HG03571 (cell line): ENCODE measurements at regions not wholly inside any gene's neighbourhood (a gene's known extent, or its start where the extent isn't known, plus 50 kb on each side); places are given as distances from the start of the nearest gene placed in this dataset.
A peak's percentile ranks its signal among the peaks of the same experiment; 100 is the strongest.

ENCODE experiments used
- ATAC-seq: cut with Tn5 transposase; IDR thresholded peaks from one replicate; pipeline ENCODE4 v1.9.1; 2021; ENCODE audit not compliant: unreplicated experiment

DNA sequence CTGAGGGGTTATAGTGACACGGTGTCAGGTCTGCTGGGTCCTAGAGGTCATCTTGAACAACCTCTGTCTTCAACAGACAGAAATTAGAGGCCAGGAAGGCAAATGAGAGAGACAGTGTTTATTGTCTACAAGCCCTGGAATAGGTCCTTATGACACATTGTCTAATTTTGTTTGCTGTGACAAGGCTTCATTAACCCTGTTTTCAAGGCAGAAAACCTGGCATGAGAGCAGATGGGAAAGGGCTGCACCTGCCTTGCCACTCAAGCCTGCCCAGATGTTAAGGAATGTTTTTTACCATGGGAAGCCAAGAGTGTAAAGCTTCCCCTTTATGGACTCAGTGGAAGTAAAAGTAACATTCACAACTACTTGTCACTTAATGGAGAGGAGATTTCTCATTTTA is 275.3 kb downstream of the KCNS3 start:
- no peak for ATAC-seq

GRCh38 chr2:18151237-18151636 is 272.8 kb downstream of the KCNS3 start:
- no peak for ATAC-seq

GRCh38 chr2:18149660-18150246 is 271.3 kb downstream of the KCNS3 start:
- peak; percentile 77 for ATAC-seq

GRCh38 chr2:18136881-18137475 is 258.5 kb downstream of the KCNS3 start:
- no peak for ATAC-seq

GRCh38 chr2:18133310-18133709 is 254.8 kb downstream of the KCNS3 start:
- no peak for ATAC-seq

DNA sequence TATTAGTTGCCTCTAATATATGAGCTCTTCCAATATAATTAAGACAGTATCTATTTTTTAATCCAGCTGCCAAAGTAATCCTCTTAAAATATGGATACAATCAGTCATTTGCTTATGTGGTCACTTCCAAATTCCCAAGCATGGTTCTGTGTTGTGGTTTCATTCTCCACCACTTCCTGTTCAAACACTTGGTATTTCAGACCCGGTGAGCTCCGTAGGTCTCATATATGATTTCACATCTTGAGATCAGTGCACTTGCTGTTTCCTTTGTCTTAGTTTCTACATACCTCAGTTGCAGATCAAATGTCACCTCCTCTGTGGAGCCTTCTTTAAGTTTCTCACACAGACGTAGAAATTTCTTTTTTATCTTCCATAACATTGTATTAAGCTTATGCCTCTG is 254.2 kb downstream of the KCNS3 start:
- no peak for ATAC-seq

- ATAC-seq: no peak
Measured at GRCh38 chr2:18131761-18132160, 253.3 kb downstream of the KCNS3 start.

DNA sequence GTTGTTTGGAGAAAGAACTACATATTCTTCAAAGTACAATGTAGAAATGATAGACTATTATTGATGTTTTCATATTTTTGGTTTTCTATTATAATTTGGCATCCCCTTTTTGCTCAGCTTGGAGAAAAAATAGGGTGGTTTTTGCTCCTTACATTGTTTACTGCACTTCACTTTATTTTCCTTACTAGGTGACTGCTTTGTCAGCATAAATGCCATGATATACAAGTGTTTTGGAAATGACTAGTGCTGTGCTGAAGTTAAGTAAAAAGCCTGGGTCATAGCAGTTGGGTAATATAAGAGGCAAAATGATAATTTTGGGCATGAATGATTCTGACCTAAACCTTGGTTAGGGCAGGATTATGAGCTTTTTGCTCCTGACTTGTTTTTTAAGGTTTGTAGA is 250.9 kb downstream of the KCNS3 start:
- ATAC-seq: no peak

DNA sequence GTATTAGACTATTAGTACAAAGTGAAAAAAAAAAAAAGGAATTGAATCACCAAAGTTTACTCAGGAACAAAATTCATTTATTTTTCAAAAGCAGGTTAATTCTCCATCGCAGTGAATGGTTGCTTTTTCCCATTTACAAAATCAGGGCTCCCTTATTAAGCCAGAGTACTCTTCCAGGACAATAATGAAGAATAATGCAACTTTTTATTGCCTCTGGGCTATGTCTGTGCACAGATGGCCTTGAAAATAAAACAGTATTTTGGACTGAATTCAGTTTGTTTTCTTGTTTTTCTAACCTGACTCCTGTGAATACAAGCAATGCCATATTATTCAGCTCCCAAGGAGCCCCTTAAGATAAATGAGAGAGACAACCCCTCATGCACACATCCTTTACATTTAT is 246.8 kb downstream of the KCNS3 start:
- ATAC-seq: no peak

DNA sequence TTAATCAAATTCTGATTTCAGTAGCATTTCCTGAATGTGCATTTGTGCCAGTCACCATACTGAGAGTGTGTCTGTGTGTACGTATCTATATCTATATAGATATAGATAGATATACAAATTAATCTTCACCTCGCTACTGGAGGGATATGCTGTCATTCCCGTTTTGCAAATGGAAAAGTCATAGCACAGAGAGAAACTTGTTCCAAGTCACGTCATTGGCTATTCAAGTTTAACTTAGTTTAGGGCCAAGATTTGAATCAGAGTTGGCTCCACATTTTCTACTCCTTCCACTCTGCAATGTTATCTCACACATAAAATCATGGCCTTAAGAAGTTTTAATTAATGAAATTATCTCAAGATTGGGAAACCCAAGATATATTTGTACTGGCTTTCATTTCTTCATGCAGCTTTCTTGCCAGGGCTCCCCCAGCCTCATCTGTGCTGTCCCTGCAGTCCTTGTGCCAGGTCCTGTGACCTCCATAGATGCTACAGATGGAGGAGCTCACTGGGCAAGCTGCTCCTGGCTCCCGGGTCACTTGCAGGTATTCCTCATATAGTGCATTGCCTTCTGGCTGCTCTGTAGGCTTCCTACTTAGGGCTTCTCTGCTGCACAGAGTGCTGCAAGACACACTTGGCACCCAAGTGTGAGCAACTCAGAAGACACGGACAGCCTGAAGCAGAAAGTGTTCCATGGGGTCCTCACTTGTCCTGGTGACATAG is 245.8 kb downstream of the KCNS3 start:
- ATAC-seq: no peak

GRCh38 chr2:18123577-18123976 is 245.1 kb downstream of the KCNS3 start:
- ATAC-seq: no peak

DNA sequence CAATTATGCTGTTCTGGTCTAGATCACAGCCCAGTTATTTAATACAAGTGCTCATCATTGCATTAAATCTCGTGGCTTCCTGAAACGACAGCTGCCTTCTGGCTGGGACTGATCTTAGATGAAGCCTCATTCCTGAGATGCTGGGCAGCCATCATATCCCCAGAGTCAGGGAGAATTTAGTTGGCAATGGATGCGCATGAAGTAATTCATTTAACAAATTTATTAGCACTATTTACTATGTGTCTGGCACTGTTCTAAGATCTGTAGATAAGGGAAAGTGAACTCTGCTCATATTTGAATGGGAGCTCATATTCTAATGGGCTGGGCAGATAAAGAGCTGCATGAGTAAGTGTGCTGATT is 244.7 kb downstream of the KCNS3 start:
- ATAC-seq: no peak

DNA sequence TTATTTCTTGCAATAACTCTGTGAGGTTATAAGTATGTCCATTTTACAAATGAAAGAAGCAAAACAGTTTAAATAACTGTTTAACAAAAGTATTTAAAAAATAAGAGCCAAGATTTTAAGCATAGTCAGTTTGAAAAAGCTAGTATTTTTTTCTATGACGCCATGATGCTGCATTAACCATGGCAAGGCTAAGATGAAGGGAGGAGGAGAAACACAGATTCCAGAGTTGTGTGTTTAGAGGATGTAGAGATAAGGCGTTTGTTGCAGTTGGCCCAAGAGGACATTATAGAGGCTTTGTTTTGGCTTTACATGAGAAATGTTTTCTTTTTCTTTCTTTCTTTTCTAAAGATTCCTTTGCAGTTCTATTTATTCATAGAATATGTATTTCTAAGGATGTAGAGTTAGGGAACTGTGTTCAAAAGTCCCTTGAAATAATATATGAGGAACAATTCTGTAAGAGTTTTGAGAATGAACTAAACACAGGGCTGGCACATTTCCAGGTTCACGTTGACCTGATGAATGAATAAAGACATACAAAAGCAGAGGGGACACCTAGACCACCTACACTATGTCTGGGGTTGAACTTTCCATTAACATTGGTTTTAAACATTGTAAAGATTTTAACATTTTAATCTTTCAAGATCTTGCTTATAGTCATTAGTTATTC is 244.2 kb downstream of the KCNS3 start:
- ATAC-seq: no peak

DNA sequence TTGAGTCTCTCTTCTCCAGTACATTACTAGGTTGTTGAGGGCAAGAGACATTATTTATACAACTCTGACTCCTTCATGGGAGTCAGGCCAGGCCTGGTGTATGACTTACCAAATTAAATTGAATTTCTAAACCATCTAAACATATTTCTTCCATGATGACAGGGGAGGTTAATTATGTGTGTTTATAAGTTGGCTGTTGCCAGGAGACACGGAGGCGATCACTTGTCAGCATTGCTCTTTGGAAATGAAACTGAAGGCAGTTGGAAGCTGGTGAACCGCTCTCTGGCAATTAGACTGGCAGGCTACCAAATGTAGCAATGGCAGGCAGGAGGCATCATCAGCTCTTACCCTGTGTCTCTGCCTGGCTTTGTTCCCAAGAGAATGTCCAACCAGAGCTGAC is 241.4 kb downstream of the KCNS3 start:
- ATAC-seq: no peak

GRCh38 chr2:18118703-18119102 is 240.2 kb downstream of the KCNS3 start:
- ATAC-seq: no peak

GRCh38 chr2:18117592-18117991 is 239.1 kb downstream of the KCNS3 start:
- no peak for ATAC-seq

DNA sequence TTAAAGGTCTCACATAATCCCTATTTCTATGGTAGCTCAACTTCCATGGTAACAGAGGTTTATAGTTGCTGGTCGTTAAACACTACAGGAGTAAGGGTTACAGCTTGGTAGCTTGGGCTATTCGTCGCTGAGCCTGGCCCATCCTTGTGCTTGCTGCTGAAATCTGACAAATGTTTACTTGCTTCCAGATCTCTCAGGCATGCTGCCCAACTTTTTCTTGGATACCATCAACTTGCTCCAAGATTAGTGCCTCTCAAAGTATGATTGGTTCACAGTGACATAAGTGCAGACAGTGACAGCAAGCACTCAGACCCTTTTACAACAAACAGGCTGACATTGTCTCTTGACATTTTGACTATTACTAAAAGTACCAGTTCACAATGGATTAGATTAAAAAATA is 231.8 kb downstream of the KCNS3 start:
- ATAC-seq: no peak

- no peak for ATAC-seq
Measured at GRCh38 chr2:18106841-18107240, 228.4 kb downstream of the KCNS3 start.

DNA sequence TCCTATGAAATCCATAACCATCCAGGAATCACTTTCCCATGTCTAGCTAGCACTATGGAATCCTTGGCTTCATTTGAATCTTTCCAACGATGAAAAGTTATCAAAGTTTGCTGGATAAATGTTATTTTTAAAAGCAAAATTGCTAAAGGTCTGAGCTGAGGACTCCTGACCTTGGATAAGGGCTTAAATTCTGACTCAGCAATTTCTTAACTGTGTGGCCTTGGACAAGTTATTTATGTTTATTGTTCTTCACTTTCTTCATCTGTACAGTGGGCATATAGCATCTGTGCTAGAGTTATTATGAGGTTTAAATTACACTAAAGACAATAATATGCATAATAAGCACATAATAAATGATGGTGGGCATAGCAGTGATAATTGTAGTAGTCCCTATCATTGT is 227.5 kb downstream of the KCNS3 start:
- ATAC-seq: no peak

DNA sequence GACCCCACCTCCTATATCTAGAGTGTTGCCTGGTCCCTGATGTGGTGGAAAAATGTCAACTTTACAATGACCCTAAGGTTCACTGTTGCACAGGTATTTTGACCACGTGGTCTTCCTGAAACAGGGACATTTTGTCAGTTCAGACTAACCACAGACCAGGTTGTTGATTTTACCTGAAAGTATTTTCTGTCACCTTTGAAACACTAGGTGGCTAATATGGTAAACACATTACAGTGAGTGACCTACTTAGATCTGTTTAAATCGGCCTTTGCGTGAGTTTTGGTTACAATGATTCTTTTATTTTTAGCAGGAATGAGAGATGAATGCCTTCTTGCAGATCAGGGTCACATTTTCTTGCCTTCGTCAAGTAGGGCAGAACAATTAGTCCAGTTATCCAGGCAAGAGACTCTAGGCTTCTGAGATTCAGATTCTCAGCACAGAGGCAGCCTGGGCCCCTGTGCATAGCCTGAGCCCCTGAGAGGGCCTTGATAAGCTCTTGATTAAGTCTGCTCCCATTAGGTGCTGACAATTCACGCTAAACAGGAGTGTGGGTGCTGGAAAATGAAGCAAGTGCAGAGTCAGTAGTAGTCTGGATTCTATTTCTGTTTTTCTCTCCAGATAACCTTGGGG is 226.2 kb downstream of the KCNS3 start:
- ATAC-seq: no peak

DNA sequence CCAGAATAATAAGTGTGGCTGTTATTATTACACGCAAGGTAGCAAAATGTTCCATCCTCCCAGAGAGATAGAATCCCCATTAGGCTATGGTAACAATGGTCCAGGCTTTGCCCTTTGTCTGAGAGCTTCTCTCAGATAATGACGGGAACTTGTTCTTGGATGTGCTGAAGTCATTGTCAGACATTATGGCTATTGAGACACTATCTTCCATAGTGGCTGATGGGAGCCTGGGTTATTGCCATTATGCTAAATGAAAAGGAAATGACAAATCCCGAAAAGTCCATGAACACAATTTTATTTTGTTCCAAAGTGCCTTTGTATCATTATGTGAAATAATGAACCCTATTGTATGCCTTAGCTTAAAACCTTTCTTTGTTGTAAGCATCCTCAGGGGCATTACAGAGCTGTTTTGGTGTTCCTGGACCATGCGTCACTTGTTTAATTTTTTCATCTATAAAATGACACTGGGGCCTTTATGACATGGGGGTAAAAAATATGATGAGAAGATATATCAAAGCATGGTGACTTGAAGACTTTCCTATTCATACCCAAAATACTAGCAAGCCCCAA is 218.5 kb downstream of the KCNS3 start:
- no peak for ATAC-seq
